HepG2 (cell line): ENCODE measurements at regions not wholly inside any gene's neighbourhood (a gene's known extent, or its start where the extent isn't known, plus 50 kb on each side); places are given as distances from the start of the nearest gene placed in this dataset.

Experiments used
- ATAC-seq: fragments of 200-7000 bp; cut with Tn5 transposase; 3 replicates; pipeline ENCODE4 v1.9.1; 2020; ENCODE audit warnings: mild to moderate bottlenecking, moderate library complexity
- BruUV-seq: library from RNA; stranded (reverse); fragments of 400-500 nt; replicated peaks from 2 replicates; lab custom pipeline; 2021; lab: Mats Ljungman, UMichigan
- CTCF ChIA-PET: fragments of 300-600 bp; formaldehyde crosslinking; extraction: SDS; loops from one replicate; lab custom pipeline; 2021; ENCODE audit warnings: low total read pairs, inconsistent platforms, low intra/inter-chr PET ratio; lab: Yijun Ruan, JAX
- POLR2A ChIA-PET: fragments of 350-600 bp; sonication (Branson Sonifier 250); formaldehyde crosslinking; loops from one replicate; lab custom pipeline; 2020; ENCODE audit warnings: antibody characterized with exemption, inconsistent platforms; lab: Yijun Ruan, JAX
- DNase-seq: peaks from one replicate; pipeline ENCODE4 v3.0.0-alpha.2; 2015; ENCODE audit warnings: low spot score
- FAIRE-seq: peaks from 3 replicates; lab custom pipeline; 2011; peaks lifted over from hg19 to GRCh38; lab: Jason Lieb, UNC
- H2AFZ ChIP-seq: one replicate; pipeline ENCODE4 v1.6.1; 2011; ENCODE audit warnings: low read length, inconsistent platforms
- H3K27ac ChIP-seq: fragments of 300-600 bp; 3 replicates; pipeline ENCODE4 v1.8.0; 2011; ENCODE audit warnings: mixed run types, mild to moderate bottlenecking, mixed read lengths, low read length, inconsistent platforms; ENCODE audit not compliant: insufficient read depth; ENCODE audit errors: extremely low read length
- H3K27me3 ChIP-seq, 2 experiments: fragments of 200-600 bp in 1 of 2; 2 replicates in 1 of 2; 3 replicates in 1 of 2; pipeline versions ENCODE4 v1.6.0 to v1.8.0; 2011; ENCODE audit warnings: low read length in 2 of 2, mild to moderate bottlenecking in 2 of 2, moderate library complexity in 2 of 2, inconsistent platforms in 1 of 2; ENCODE audit not compliant: insufficient read depth in 2 of 2, control insufficient read depth in 1 of 2
- H3K36me3 ChIP-seq, 2 experiments: fragments of 200-600 bp in 1 of 2; replicated peaks in 1 of 2; 2 replicates in 1 of 2; 3 replicates in 1 of 2; pipeline versions ENCODE4 v1.5.1 to v1.8.0; 2011; ENCODE audit warnings: low read length in 2 of 2, inconsistent platforms in 1 of 2; ENCODE audit not compliant: insufficient read depth in 2 of 2, control insufficient read depth in 1 of 2
- H3K4me1 ChIP-seq: 2 replicates; pipeline ENCODE4 v1.5.1; 2012; ENCODE audit warnings: low read length, inconsistent platforms; ENCODE audit not compliant: insufficient read depth
- H3K4me2 ChIP-seq: 2 replicates; pipeline ENCODE4 v1.6.0; 2011; ENCODE audit warnings: low read depth, low read length, inconsistent platforms
- H3K4me3 ChIP-seq, 3 experiments: fragments of 200-600 bp in 1 of 3; sonication (generic), shearing (Covaris generic) in 1 of 3; replicated peaks in 1 of 3; 2 replicates each; pipeline ENCODE4 v1.5.1; 2011 to 2016; ENCODE audit warnings: low read length in 3 of 3, inconsistent platforms in 2 of 3, low read depth in 2 of 3, mild to moderate bottlenecking in 2 of 3, control low read depth in 1 of 3, mixed read lengths in 1 of 3; ENCODE audit not compliant: insufficient read depth in 1 of 3
- H3K79me2 ChIP-seq: one replicate; pipeline ENCODE4 v1.6.1; 2011; ENCODE audit warnings: low read length, inconsistent platforms; ENCODE audit not compliant: insufficient read depth
- H3K9ac ChIP-seq: 2 replicates; pipeline ENCODE4 v1.6.0; 2011; ENCODE audit warnings: mild to moderate bottlenecking, low read depth, low read length, inconsistent platforms; ENCODE audit not compliant: insufficient read depth
- H3K9me3 ChIP-seq: 2 replicates; pipeline ENCODE4 v1.5.1; 2012; ENCODE audit warnings: mild to moderate bottlenecking, low read length
- H4K20me1 ChIP-seq: 2 replicates; pipeline ENCODE4 v1.6.0; 2011; ENCODE audit warnings: inconsistent platforms, mild to moderate bottlenecking, low read length, moderate library complexity; ENCODE audit not compliant: insufficient read depth
- CENPT ChIP-seq: sonication (generic); formaldehyde crosslinking; IDR thresholded peaks from 2 replicates; pipeline ENCODE4 v1.8.0; 2022; ENCODE audit warnings: low read depth, mild to moderate bottlenecking, moderate library complexity, missing genetic modification reagents
- MYC ChIP-seq: sonication (generic); formaldehyde crosslinking; IDR thresholded peaks from 2 replicates; pipeline ENCODE4 v1.9.0; 2021; ENCODE audit warnings: missing genetic modification reagents, borderline replicate concordance
- PHF8 ChIP-seq: sonication (generic); formaldehyde crosslinking; IDR thresholded peaks from 2 replicates; pipeline ENCODE4 v1.5.0; 2020; ENCODE audit warnings: missing genetic modification reagents
- ZFX ChIP-seq: sonication (generic); formaldehyde crosslinking; IDR thresholded peaks from 2 replicates; pipeline ENCODE4 v1.4.0; 2020; ENCODE audit warnings: mild to moderate bottlenecking, low read depth, missing genetic modification reagents, moderate library complexity
- ZNF317 ChIP-seq: sonication (generic); formaldehyde crosslinking; IDR thresholded peaks from 2 replicates; pipeline ENCODE4 v1.5.0; 2020; ENCODE audit warnings: mild to moderate bottlenecking, missing genetic modification reagents
- ZNF512B ChIP-seq: sonication (generic); formaldehyde crosslinking; IDR thresholded peaks from 2 replicates; pipeline ENCODE4 v1.5.1; 2020; ENCODE audit warnings: missing genetic modification reagents, mild to moderate bottlenecking, borderline replicate concordance
- ZNF687 ChIP-seq: sonication (generic); formaldehyde crosslinking; IDR thresholded peaks from 2 replicates; pipeline ENCODE4 v1.5.1; 2020; ENCODE audit warnings: mild to moderate bottlenecking, missing genetic modification reagents, moderate library complexity
- WGBS: methylation state at CpG from one replicate; pipeline ENCODE4 v1.1.6; 2017; ENCODE audit warnings: low lambda C conversion rate; 5-methylcytosine and 5-hydroxymethylcytosine counted together
- in situ Hi-C: cut with HindIII; loops from 2 replicates; pipeline ENCODE4 v1.10.0; 2017; ENCODE audit warnings: low pct_unique_long_range_greater_than_20kb; ENCODE audit not compliant: extremely low pct_ligation_motif_present
- intact Hi-C: fragments of 100-400 bp; cut with micrococcal nuclease; formaldehyde crosslinking; loops from one replicate; pipeline ENCODE4 v1.10.0; 2022; ENCODE audit not compliant: unreplicated experiment
- TF ChIP-seq, protein P1 (sequence below), 2 experiments: fragments of 450-650 bp in 1 of 2; sonication (generic) in 1 of 2; formaldehyde crosslinking; IDR thresholded peaks; 2 replicates each; pipeline versions ENCODE4 v1.5.0 to v1.8.0; 2020 to 2022; ENCODE audit warnings: mild to moderate bottlenecking in 1 of 2, missing genetic modification reagents in 1 of 2

DNA sequence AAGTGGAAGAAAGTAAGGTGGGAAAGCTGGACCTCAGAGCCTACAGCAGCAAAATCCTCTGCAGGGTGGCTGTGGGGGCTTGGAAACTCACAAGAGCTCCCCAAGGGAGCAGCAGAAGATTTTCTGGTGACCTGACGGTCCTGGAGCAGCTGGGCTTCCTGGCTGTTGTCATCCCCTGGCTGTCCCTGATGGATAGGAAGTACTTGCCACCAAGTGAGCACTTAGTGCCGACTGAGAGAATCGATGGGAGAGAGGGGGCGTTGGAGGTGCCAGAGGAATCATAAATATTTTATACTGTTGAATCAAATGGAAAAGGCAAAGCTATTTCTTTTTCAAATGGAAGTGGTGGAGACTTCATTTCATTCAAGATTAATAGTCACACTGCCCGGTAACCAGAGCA, 167.1 kb upstream of the ITGB1 start:
- Histone ChIP-seq H2AFZ (no peak overlapping the region), H3K4me1 (peaks cover 7% of the 10 kb centered on the region), H3K27me3 (peaks cover 3 to 18% of the 10 kb centered on the region in 2 experiments; a peak in 3 of 5 replicates), H3K27ac (no peak overlapping the region), H3K9ac (no peak overlapping the region), H3K4me3 (no peak overlapping the region), H3K4me2 (no peak overlapping the region), H3K79me2 (no peaks in the 10 kb centered on the region), H3K36me3 (no peaks in the 10 kb centered on the region), H3K9me3 (no peaks in the 10 kb centered on the region), H4K20me1 (no peaks in the 10 kb centered on the region)
- intact Hi-C loops, result no loop called here
- TF ChIP-seq PHF8 (CRISPR knock-in tag) (no peak), ZFX (CRISPR knock-in tag) (no peak), ZNF687 (CRISPR knock-in tag) (no peak), CENPT (CRISPR knock-in tag) (no peak), ZNF512B (CRISPR knock-in tag) (no peak), MYC (CRISPR knock-in tag) (no peak), ZNF317 (CRISPR knock-in tag) (no peak)
- TF ChIP-seq, protein P1, sequence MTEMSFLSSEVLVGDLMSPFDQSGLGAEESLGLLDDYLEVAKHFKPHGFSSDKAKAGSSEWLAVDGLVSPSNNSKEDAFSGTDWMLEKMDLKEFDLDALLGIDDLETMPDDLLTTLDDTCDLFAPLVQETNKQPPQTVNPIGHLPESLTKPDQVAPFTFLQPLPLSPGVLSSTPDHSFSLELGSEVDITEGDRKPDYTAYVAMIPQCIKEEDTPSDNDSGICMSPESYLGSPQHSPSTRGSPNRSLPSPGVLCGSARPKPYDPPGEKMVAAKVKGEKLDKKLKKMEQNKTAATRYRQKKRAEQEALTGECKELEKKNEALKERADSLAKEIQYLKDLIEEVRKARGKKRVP (CRISPR knock-in tag; IDR thresholded peaks at IDR 0.05), result no peak
- ATAC-seq (no peak), FAIRE-seq (no peak), DNase-seq (no peak)
- CTCF ChIA-PET, result no interaction called here
- no TSS peak for BruUV-seq
- 66% methylated on average over 5 of the region's 5 CpGs for WGBS
- in situ Hi-C loops, result no loop called here
- POLR2A ChIA-PET, result no interaction called here
